Activated CD8-positive, alpha-beta T cell treated with anti-CD3 and anti-CD28 coated beads for 36 hours (primary cell): ENCODE measurements at regions not wholly inside any gene's neighbourhood (a gene's known extent, or its start where the extent isn't known, plus 50 kb on each side); places are given as distances from the start of the nearest gene placed in this dataset.
"Not testable (repeated sequence)": the region's sequence is repeated elsewhere in the genome, so short reads cannot be mapped to it uniquely, and the experiment has no call there.

Experiments used
- ATAC-seq: fragments of 200-7000 bp; cut with Tn5 transposase; one replicate; pipeline ENCODE4 v1.10.0; 2021; ENCODE audit warnings: mild to moderate bottlenecking, moderate library complexity
- CTCF ChIA-PET: fragments of 350-600 bp; sonication (Branson Sonifier 250); formaldehyde crosslinking; loops from one replicate; lab custom pipeline; 2021; ENCODE audit warnings: antibody characterized with exemption; lab: Charles Lee
- POLR2A ChIA-PET: fragments of 350-600 bp; sonication (Branson Sonifier 250); formaldehyde crosslinking; loops from one replicate; lab custom pipeline; 2021; ENCODE audit warnings: antibody characterized with exemption; lab: Charles Lee
- DNase-seq: peaks from one replicate; pipeline ENCODE4 v3.0.0-alpha.2; 2020
- H3K27ac Mint-ChIP-seq: one replicate; pipeline ENCODE4 v1.8.0; 2021; ENCODE audit warnings: mild to moderate bottlenecking, mixed read lengths
- H3K27me3 Mint-ChIP-seq: one replicate; pipeline ENCODE4 v1.8.0; 2021; ENCODE audit warnings: mixed read lengths
- H3K36me3 Mint-ChIP-seq: one replicate; pipeline ENCODE4 v1.8.0; 2021; ENCODE audit warnings: low read depth, mixed read lengths
- H3K4me1 Mint-ChIP-seq: one replicate; pipeline ENCODE4 v1.8.0; 2021; ENCODE audit warnings: low read depth, mixed read lengths
- H3K4me3 Mint-ChIP-seq: one replicate; pipeline ENCODE4 v1.8.0; 2021; ENCODE audit warnings: mild to moderate bottlenecking, moderate library complexity, mixed read lengths
- H3K9me3 Mint-ChIP-seq: one replicate; pipeline ENCODE4 v1.8.0; 2021; ENCODE audit warnings: mixed read lengths
- CTCF ChIP-seq: fragments of 200-600 bp; IDR thresholded peaks from one replicate; pipeline ENCODE4 v1.8.0; 2022; ENCODE audit warnings: antibody characterized with exemption, mild to moderate bottlenecking
- intact Hi-C: fragments of 100-400 bp; cut with micrococcal nuclease; formaldehyde crosslinking; loops from one replicate; pipeline ENCODE4 v1.10.0; 2022

GRCh38 chr10:63972949-63973827 lies 452.0 kb downstream of the REEP3 start:
- no peak for TF ChIP-seq CTCF
- Mint-ChIP-seq H3K27me3 (no peaks in the 10 kb centered on the region), H3K36me3 (no peaks in the 10 kb centered on the region), H3K4me3 (no peak overlapping the region), H3K27ac (no peak overlapping the region), H3K4me1 (no peaks in the 10 kb centered on the region), H3K9me3 (peaks cover 7% of the 10 kb centered on the region)
- ATAC-seq (no peak), DNase-seq (no peak)
- intact Hi-C loops, result no loop called here
- CTCF ChIA-PET, result interaction anchor here (1.4 kb wide), 1 partner anchor 106 kb away, joined by 4 read pairs; no protein-coding TSS in a partner anchor
- POLR2A ChIA-PET, result no interaction called here

- Mint-ChIP-seq H3K9me3 (no peaks in the 10 kb centered on the region), H3K4me1 (no peaks in the 10 kb centered on the region), H3K36me3 (no peaks in the 10 kb centered on the region), H3K27ac (no peak overlapping the region), H3K27me3 (no peaks in the 10 kb centered on the region), H3K4me3 (no peak overlapping the region)
- DNase-seq, result peak; percentile 69
- peak; percentile 42 for TF ChIP-seq CTCF
- POLR2A ChIA-PET, result no interaction called here
- intact Hi-C loops, result loop anchor here (2.0 kb wide), 1 partner anchor 110 kb away; no protein-coding TSS in a partner anchor
- CTCF ChIA-PET, result interaction anchor here (1.2 to 5.0 kb wide), 15 partner anchors 12 to 110 kb away, joined by 3 to 77 read pairs (median 5); no protein-coding TSS in a partner anchor
- peak; percentile 90 for ATAC-seq
These were observed 455.3 kb downstream of the REEP3 start for GRCh38 chr10:63976538-63976937.

GRCh38 chr10:63977329-63977923 lies 456.2 kb downstream of the REEP3 start:
- ChIA-PET POLR2A (no interaction called here), CTCF (interaction anchor here (0.7 to 5.0 kb wide), 31 partner anchors 9 to 160 kb away, joined by 3 to 77 read pairs (median 4); no protein-coding TSS in a partner anchor)
- DNase-seq, result peak; percentile 53
- H3K27me3 Mint-ChIP-seq, result peaks cover 2% of the 10 kb centered on the region
- intact Hi-C loops, result loop anchor here (2.0 kb wide), 1 partner anchor 111 kb away; no protein-coding TSS in a partner anchor
- peak; percentile 11 for TF ChIP-seq CTCF
- H3K9me3 Mint-ChIP-seq, result peaks cover 1% of the 10 kb centered on the region
- H3K4me1 Mint-ChIP-seq, result no peaks in the 10 kb centered on the region
- H3K4me3 Mint-ChIP-seq, result no peak overlapping the region
- no peaks in the 10 kb centered on the region for H3K36me3 Mint-ChIP-seq
- ATAC-seq, result peak; percentile 27
- H3K27ac Mint-ChIP-seq, result no peak overlapping the region

GRCh38 chr10:63980870-63981269 lies 459.7 kb downstream of the REEP3 start:
- ATAC-seq, H3K4me1 Mint-ChIP-seq, H3K27ac Mint-ChIP-seq, intact Hi-C loops, POLR2A ChIA-PET, H3K9me3 Mint-ChIP-seq, H3K27me3 Mint-ChIP-seq, H3K36me3 Mint-ChIP-seq, H3K4me3 Mint-ChIP-seq, CTCF ChIA-PET, DNase-seq: not testable (repeated sequence)

DNA sequence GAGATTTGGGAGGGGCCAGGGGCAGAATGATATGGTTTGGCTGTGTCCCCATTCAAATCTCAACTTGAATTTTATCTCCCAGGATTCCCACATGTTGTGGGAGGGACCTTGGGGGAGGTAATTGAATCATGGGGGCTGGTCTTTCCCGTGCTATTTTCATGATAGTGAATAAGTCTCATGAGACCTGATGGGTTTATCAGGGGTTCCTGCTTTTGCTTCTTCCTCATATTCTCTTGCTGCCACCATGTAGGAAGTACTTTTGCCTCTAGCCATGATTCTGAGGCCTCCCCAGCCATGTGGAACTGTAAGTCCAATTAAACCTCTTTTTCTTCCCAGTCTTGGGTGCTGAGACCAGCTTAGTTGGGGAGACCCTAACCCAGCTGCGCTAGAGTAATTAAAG lies 462.9 kb downstream of the REEP3 start:
- POLR2A ChIA-PET, H3K9me3 Mint-ChIP-seq, H3K36me3 Mint-ChIP-seq, DNase-seq, H3K4me1 Mint-ChIP-seq, intact Hi-C loops, H3K4me3 Mint-ChIP-seq, H3K27ac Mint-ChIP-seq, ATAC-seq, H3K27me3 Mint-ChIP-seq: not testable (repeated sequence)
- CTCF ChIA-PET, result interaction anchor here (1.1 kb wide), 1 partner anchor 58 kb away, joined by 3 read pairs; no protein-coding TSS in a partner anchor
